ENCODE measurements at regions not wholly inside any gene's neighbourhood (a gene's known extent, or its start where the extent isn't known, plus 50 kb on each side); places are given as distances from the start of the nearest gene placed in this dataset.
A peak's percentile ranks its signal among the peaks of the same experiment; 100 is the strongest.
"Not testable (repeated sequence)": the region's sequence is repeated elsewhere in the genome, so short reads cannot be mapped to it uniquely, and the experiment has no call there.

DNA sequence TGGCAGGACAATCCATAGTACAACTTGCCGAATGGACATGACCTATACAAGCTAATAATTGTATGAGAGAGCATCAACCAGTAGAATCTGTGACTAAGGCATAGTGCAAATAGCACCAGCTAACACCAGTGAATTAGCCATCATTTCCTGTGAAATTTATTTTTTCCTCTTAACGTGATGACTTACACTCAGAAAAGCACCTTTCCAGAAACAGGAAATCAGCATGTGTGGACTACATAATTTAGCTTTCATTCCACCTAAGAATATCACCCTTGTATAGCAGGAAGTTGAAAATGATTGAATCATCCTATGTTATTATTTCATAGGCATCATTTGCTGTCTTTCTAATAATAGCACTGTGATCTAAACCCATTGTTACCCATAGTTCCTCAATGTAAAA, 1393.4 kb upstream of the PCDH7 start:
- no peak for TF ChIP-seq POLR2A (IDR thresholded peaks at IDR 0.05; ENCODE audit: low read depth, low read length)
- FAIRE-seq (no peak), DNase-seq (ENCODE audit: insufficient read length, low spot score) (no peak)

GRCh38 chr4:29336861-29337260, 1383.3 kb upstream of the PCDH7 start:
- FAIRE-seq (no peak), DNase-seq (ENCODE audit: insufficient read length, low spot score) (no peak)
- TF ChIP-seq POLR2A (IDR thresholded peaks at IDR 0.05; ENCODE audit: low read depth, low read length): no peak

GRCh38 chr4:29372971-29373370, 1347.2 kb upstream of the PCDH7 start:
- DNase-seq (ENCODE audit: insufficient read length, low spot score) (no peak), FAIRE-seq (no peak)
- no peak for TF ChIP-seq POLR2A (IDR thresholded peaks at IDR 0.05; ENCODE audit: low read depth, low read length)

- no peak for TF ChIP-seq POLR2A (IDR thresholded peaks at IDR 0.05; ENCODE audit: low read depth, low read length)
- FAIRE-seq (no peak), DNase-seq (ENCODE audit: insufficient read length, low spot score) (no peak)
These were observed 1344.5 kb upstream of the PCDH7 start for GRCh38 chr4:29375716-29376115.

DNA sequence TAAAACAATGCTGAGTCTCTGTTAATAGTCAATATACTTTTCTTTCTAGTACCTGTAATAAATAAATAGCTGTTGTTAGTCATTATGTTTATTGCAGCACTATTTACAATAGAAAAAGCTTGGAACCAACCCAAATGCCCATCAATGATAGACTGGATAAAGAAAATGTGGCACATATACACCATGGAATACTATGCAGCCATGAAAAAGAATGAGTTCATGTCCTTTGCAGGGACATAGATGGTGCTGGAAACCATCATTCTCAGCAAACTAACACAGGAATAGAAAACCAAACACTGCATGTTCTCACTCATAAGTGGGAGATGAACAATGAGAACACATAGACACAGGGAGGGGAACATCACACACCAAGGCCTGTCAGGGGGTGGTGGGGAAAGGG, 1341.9 kb upstream of the PCDH7 start:
- not testable (repeated sequence) for DNase-seq (ENCODE audit: insufficient read length, low spot score); FAIRE-seq

GRCh38 chr4:29390921-29391320, 1329.2 kb upstream of the PCDH7 start:
- TF ChIP-seq POLR2A (IDR thresholded peaks at IDR 0.05; ENCODE audit: low read depth, low read length): no peak
- no peak for FAIRE-seq
- no peak for DNase-seq (ENCODE audit: insufficient read length, low spot score)

DNA sequence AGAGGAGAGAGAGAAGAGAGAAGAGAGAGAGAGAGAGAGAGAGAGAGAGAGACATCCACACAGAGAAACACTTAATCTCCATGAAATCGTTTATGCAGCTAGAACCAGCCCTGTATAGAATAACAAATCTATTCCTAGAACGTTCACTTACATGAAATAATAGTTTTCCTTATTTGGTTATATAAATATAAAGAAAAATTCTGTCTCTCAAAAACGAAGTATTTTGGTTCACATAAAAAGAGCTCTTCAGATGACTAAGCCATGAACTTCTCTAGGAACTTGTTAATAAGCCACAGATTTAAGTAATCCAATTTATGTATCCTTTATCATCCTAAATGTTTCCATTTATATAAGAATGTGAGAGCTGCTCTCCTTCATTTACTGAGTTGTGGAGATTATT, 1315.1 kb upstream of the PCDH7 start:
- TF ChIP-seq POLR2A (IDR thresholded peaks at IDR 0.05; ENCODE audit: low read depth, low read length): no peak
- DNase-seq (ENCODE audit: insufficient read length, low spot score): no peak
- FAIRE-seq: no peak

GRCh38 chr4:29415771-29416170, 1304.4 kb upstream of the PCDH7 start:
- no peak for TF ChIP-seq POLR2A (IDR thresholded peaks at IDR 0.05; ENCODE audit: low read depth, low read length)
- no peak for DNase-seq (ENCODE audit: insufficient read length, low spot score)
- FAIRE-seq: no peak

GRCh38 chr4:29423836-29424721, 1296.1 kb upstream of the PCDH7 start:
- TF ChIP-seq POLR2A (IDR thresholded peaks at IDR 0.05; ENCODE audit: low read depth, low read length): no peak
- DNase-seq (ENCODE audit: insufficient read length, low spot score): peak; percentile 6
- peak; percentile 90 for FAIRE-seq

GRCh38 chr4:29453303-29453820, 1266.8 kb upstream of the PCDH7 start:
- FAIRE-seq (no peak), DNase-seq (ENCODE audit: insufficient read length, low spot score) (no peak)
- no peak for TF ChIP-seq POLR2A (IDR thresholded peaks at IDR 0.05; ENCODE audit: low read depth, low read length)

- no peak for DNase-seq (ENCODE audit: insufficient read length, low spot score)
- no peak for TF ChIP-seq POLR2A (IDR thresholded peaks at IDR 0.05; ENCODE audit: low read depth, low read length)
- FAIRE-seq: no peak
These were observed 1260.2 kb upstream of the PCDH7 start for GRCh38 chr4:29459926-29460325.

DNA sequence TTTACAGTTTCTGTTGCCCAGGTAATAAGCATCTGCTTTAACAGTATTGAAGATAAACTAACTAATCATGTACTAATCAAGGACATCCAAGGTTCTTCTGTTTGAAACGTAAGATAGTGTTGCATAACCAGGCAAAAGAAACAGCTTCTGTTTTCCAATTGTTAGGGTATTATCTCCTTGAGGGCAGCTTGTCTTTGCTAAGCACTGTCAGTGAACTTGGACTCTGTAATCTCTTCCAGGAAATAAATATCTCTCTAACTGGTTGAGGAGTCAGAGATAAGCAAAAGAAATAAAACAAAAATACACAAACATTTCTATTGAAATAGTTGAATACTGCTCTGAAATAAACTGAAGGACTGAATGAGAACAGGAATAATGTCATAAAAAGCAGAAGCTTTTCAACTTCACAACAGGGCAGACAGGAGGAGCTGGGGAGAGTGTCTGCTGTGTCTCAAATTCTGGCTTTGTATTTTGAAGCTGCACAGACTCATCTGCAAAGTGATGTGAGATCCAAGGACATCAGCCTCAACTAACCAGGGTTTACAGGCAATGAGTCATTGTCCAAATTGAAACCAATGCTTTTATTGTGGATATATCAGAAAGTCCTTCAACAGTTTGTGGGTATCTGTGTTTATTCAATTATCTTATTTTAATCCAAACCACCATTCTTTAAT, 1253.0 kb upstream of the PCDH7 start:
- DNase-seq (ENCODE audit: insufficient read length, low spot score): no peak
- no peak for TF ChIP-seq POLR2A (IDR thresholded peaks at IDR 0.05; ENCODE audit: low read depth, low read length)

More for the DNA sequence above, 1253.0 kb upstream of the PCDH7 start:
- FAIRE-seq: no peak
